Erythroblast (primary cell): ENCODE measurements at regions not wholly inside any gene's neighbourhood (a gene's known extent, or its start where the extent isn't known, plus 50 kb on each side); places are given as distances from the start of the nearest gene placed in this dataset.

Source experiments
- GATA1 ChIP-seq: IDR thresholded peaks from 2 replicates; pipeline ENCODE4 v1.6.1; 2011; ENCODE audit warnings: low read depth, mild to moderate bottlenecking, control low read depth, low read length, moderate library complexity
- POLR2A ChIP-seq: IDR thresholded peaks from 2 replicates; pipeline ENCODE4 v1.6.1; 2011; ENCODE audit warnings: mild to moderate bottlenecking, low read length

- no peak for TF ChIP-seq POLR2A
- TF ChIP-seq GATA1, result no peak
These were observed 503.0 kb downstream of the PDHA2 start for GRCh38 chr4:96342790-96343455.
